Activated CD4-positive, alpha-beta T cell treated with anti-CD3 and anti-CD28 coated beads for 36 hours (primary cell): ENCODE measurements at regions not wholly inside any gene's neighbourhood (a gene's known extent, or its start where the extent isn't known, plus 50 kb on each side); places are given as distances from the start of the nearest gene placed in this dataset.
A peak's percentile ranks its signal among the peaks of the same experiment; 100 is the strongest.
"Not testable (repeated sequence)": the region's sequence is repeated elsewhere in the genome, so short reads cannot be mapped to it uniquely, and the experiment has no call there.

Experiments used
- ATAC-seq: fragments of 200-7000 bp; cut with Tn5 transposase; one replicate; pipeline ENCODE4 v1.10.0; 2021; ENCODE audit warnings: mild to moderate bottlenecking, moderate library complexity
- CTCF ChIA-PET: fragments of 350-600 bp; sonication (Branson Sonifier 250); formaldehyde crosslinking; loops from one replicate; lab custom pipeline; 2021; ENCODE audit warnings: antibody characterized with exemption; lab: Charles Lee
- POLR2A ChIA-PET: fragments of 350-600 bp; sonication (Branson Sonifier 250); formaldehyde crosslinking; loops from one replicate; lab custom pipeline; 2021; ENCODE audit warnings: antibody characterized with exemption, inconsistent platforms; lab: Charles Lee
- DNase-seq: peaks from one replicate; pipeline ENCODE4 v3.0.0-alpha.2; 2020
- H3K27ac Mint-ChIP-seq: one replicate; pipeline ENCODE4 v1.8.0; 2021; ENCODE audit warnings: mixed read lengths
- H3K27me3 Mint-ChIP-seq: one replicate; pipeline ENCODE4 v1.8.0; 2021; ENCODE audit warnings: mixed read lengths
- H3K36me3 Mint-ChIP-seq: one replicate; pipeline ENCODE4 v1.8.0; 2021; ENCODE audit warnings: low read depth, mixed read lengths
- H3K4me1 Mint-ChIP-seq: one replicate; pipeline ENCODE4 v1.8.0; 2021; ENCODE audit warnings: mixed read lengths
- H3K4me3 Mint-ChIP-seq: one replicate; pipeline ENCODE4 v1.8.0; 2021; ENCODE audit warnings: mild to moderate bottlenecking, moderate library complexity, mixed read lengths
- H3K9me3 Mint-ChIP-seq: one replicate; pipeline ENCODE4 v1.8.0; 2021; ENCODE audit warnings: low read depth, mixed read lengths
- intact Hi-C, 2 experiments: fragments of 100-400 bp; cut with DNase I in 1 of 2; cut with micrococcal nuclease in 1 of 2; formaldehyde crosslinking; loops; one replicate each; pipeline versions ENCODE4 v1.14.2 to v1.15.1; 2022 to 2024; cut with DNase I, micrococcal nuclease

DNA sequence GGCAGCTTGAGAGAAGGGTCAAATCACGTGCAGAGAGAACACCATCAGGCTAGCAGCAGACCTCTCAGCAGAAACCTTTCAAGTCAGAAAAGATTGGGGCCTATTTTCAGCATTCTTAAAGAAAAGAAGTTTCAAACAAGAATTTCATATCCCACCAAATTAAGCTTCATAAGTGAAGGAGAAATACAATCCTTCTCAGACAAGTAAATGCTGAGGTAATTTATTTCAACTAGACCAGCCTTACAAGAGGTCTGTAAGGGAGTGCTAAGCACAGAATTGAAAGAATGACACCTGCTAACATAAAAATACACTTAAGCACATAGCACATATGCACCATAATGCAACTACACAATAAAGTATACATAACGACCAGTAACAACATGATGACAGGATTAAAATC lies 693.9 kb downstream of the NYAP2 start:
- Mint-ChIP-seq H3K9me3 (peaks cover 2% of the 10 kb centered on the region), H3K27ac (no peak overlapping the region), H3K27me3 (peaks cover 2% of the 10 kb centered on the region), H3K36me3 (no peaks in the 10 kb centered on the region), H3K4me3 (no peak overlapping the region), H3K4me1 (no peaks in the 10 kb centered on the region)
- DNase-seq (no peak), ATAC-seq (no peak)
- POLR2A ChIA-PET = no interaction called here
- CTCF ChIA-PET = no interaction called here
- intact Hi-C loops = no loop called here

- ChIA-PET POLR2A (no interaction called here), CTCF (interaction anchor here (0.8 to 1.0 kb wide), 2 partner anchors 14 to 109 kb away, joined by 3 read pairs; no protein-coding TSS in a partner anchor)
- ATAC-seq = no peak
- H3K36me3 Mint-ChIP-seq = no peaks in the 10 kb centered on the region
- no peak for DNase-seq
- no peaks in the 10 kb centered on the region for H3K4me1 Mint-ChIP-seq
- intact Hi-C loops = no loop called here
- H3K4me3 Mint-ChIP-seq = no peak overlapping the region
- H3K27ac Mint-ChIP-seq = no peak overlapping the region
- peaks cover 5% of the 10 kb centered on the region for H3K9me3 Mint-ChIP-seq
- peaks cover 2% of the 10 kb centered on the region for H3K27me3 Mint-ChIP-seq
These were observed 688.8 kb downstream of the NYAP2 start for GRCh38 chr2:226088366-226088674.

DNA sequence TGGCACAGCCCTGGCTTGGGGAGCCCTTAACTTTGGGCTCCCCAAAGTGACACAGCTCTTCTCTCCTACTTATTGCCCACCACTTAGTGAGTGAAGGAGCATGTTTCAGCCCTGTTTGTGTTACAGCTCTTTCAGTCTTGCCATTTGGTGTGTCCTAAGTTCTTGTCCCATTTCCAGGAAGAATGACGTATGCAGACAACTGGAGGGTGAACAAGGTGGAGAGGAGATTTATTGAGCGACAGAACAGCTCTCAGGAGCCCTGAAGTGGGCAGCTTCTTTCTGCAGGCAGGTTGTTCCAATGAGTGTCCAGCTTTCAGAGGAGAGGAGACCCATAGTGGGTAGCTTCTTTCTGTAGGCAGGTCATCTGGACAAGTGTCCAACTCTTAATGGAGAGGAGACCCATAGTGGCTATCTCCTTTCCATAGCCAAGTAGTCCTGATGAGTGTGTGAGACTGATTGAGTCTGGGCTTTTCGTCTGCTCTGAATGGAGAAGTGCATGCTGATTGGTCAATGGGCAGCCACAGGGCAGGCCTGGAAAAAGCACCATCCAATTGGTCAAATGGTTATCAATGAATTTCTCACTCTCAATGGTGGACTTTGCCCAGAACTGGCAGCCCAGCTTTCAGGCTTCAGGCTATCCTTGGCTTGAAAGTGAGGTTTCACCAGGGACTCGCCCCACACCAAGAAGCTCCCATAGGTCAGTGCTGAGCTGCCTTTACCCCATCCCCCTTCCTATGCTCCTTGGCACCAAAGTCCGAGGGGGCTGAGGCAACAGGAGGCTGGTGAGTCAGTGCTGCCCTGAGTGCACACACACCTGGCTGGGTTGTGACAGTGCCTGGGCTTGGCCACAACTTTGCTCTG lies 688.2 kb downstream of the NYAP2 start:
- no peak overlapping the region for H3K27ac Mint-ChIP-seq
- H3K4me3 Mint-ChIP-seq = no peak overlapping the region
- POLR2A ChIA-PET = no interaction called here
- no peaks in the 10 kb centered on the region for H3K4me1 Mint-ChIP-seq
- no peaks in the 10 kb centered on the region for H3K36me3 Mint-ChIP-seq
- DNase-seq = no peak
- ATAC-seq = no peak
- intact Hi-C loops = no loop called here
- H3K9me3 Mint-ChIP-seq = peaks cover 5% of the 10 kb centered on the region
- H3K27me3 Mint-ChIP-seq = peaks cover 2% of the 10 kb centered on the region
- CTCF ChIA-PET = interaction anchor here (1.0 kb wide), 1 partner anchor 14 kb away, joined by 3 read pairs; no protein-coding TSS in a partner anchor

DNA sequence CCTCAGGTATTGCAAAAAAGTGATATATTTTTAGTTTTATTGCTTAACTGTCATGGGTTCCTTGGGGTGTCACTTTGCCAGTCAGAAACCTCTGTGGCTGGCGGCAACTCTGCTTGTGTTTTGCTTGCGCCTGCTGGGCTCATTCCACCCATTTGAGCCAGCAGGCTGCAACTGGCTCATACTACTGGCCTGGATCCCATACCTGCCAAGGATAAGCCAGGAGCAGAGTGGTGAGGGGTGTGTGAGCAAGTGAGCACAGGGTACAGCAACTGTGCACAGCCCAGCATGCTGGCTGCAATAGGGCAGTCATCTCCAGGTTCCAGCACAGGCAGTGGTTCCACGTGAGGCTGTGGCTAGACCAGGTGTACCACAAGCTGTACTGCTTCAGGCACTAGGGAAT lies 687.5 kb downstream of the NYAP2 start:
- no peaks in the 10 kb centered on the region for H3K4me1 Mint-ChIP-seq
- ATAC-seq (no peak), DNase-seq (no peak)
- CTCF ChIA-PET = no interaction called here
- POLR2A ChIA-PET = no interaction called here
- H3K9me3 Mint-ChIP-seq = peaks cover 3% of the 10 kb centered on the region
- no peak overlapping the region for H3K27ac Mint-ChIP-seq
- H3K4me3 Mint-ChIP-seq = no peak overlapping the region
- intact Hi-C loops = no loop called here
- no peaks in the 10 kb centered on the region for H3K36me3 Mint-ChIP-seq
- peaks cover 2% of the 10 kb centered on the region for H3K27me3 Mint-ChIP-seq

DNA sequence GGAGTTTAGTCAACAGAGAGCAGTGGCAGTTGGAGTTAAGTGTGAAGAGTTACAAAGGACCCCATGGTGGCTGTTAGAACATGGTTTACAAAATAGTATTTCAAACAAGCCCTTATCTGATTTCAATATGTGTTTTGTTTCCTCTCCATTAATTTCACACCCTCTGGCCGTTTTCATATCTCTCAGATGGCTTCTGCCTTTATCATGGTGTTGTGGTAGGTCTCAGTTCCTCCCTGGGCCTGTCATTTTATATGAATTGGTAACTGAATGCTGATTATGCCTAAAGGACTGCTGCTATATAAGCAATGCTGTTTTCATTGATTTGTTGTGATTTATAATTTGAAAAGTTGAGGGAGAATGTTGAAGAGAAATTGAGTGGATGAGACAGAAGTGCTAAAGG lies 686.7 kb downstream of the NYAP2 start:
- intact Hi-C loops = no loop called here
- Mint-ChIP-seq H3K36me3 (no peaks in the 10 kb centered on the region), H3K9me3 (peaks cover 3% of the 10 kb centered on the region), H3K27me3 (peaks cover under 1% of the 10 kb centered on the region), H3K27ac (no peak overlapping the region), H3K4me3 (no peak overlapping the region), H3K4me1 (no peaks in the 10 kb centered on the region)
- CTCF ChIA-PET = no interaction called here
- DNase-seq (no peak), ATAC-seq (no peak)
- POLR2A ChIA-PET = no interaction called here

- H3K4me1 Mint-ChIP-seq, DNase-seq, intact Hi-C loops, POLR2A ChIA-PET, CTCF ChIA-PET, H3K36me3 Mint-ChIP-seq, ATAC-seq, H3K27me3 Mint-ChIP-seq, H3K4me3 Mint-ChIP-seq, H3K27ac Mint-ChIP-seq, H3K9me3 Mint-ChIP-seq: not testable (repeated sequence)
These were observed 685.9 kb downstream of the NYAP2 start for GRCh38 chr2:226085425-226085824.

GRCh38 chr2:226080334-226080733 lies 680.8 kb downstream of the NYAP2 start:
- no peak overlapping the region for H3K27ac Mint-ChIP-seq
- no peak for DNase-seq
- peaks cover 1% of the 10 kb centered on the region for H3K9me3 Mint-ChIP-seq
- ATAC-seq = no peak
- H3K4me3 Mint-ChIP-seq = no peak overlapping the region
- ChIA-PET POLR2A (no interaction called here), CTCF (no interaction called here)
- H3K4me1 Mint-ChIP-seq = no peaks in the 10 kb centered on the region
- intact Hi-C loops = no loop called here
- no peaks in the 10 kb centered on the region for H3K27me3 Mint-ChIP-seq
- no peaks in the 10 kb centered on the region for H3K36me3 Mint-ChIP-seq

GRCh38 chr2:226079671-226080181 lies 680.2 kb downstream of the NYAP2 start:
- ChIA-PET CTCF (no interaction called here), POLR2A (no interaction called here)
- Mint-ChIP-seq H3K36me3 (no peaks in the 10 kb centered on the region), H3K27ac (no peak overlapping the region), H3K4me1 (no peaks in the 10 kb centered on the region), H3K27me3 (no peaks in the 10 kb centered on the region), H3K4me3 (no peak overlapping the region), H3K9me3 (no peaks in the 10 kb centered on the region)
- DNase-seq (no peak), ATAC-seq (peak; percentile 42)
- intact Hi-C loops = no loop called here

DNA sequence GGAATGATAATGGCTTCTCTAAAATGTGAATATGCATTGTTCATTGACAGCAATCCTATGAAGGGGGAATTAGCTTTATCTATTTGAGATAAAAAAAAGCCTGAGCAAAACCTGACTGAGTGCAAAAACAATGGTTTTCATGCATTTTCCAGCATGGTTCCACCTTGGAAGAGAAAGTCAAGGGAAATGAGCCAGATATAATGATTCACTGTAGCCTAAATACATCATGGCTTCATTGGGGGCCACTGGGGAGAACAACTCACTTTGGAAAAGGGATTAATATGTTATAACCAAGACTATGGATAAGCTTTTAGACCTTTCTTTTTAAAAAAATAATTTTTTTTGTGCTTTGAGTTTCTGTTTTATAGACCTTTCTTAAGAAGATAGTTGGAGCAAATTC lies 679.7 kb downstream of the NYAP2 start:
- ATAC-seq = no peak
- Mint-ChIP-seq H3K4me3 (no peak overlapping the region), H3K27ac (no peak overlapping the region), H3K27me3 (no peaks in the 10 kb centered on the region), H3K9me3 (no peaks in the 10 kb centered on the region), H3K36me3 (no peaks in the 10 kb centered on the region), H3K4me1 (no peaks in the 10 kb centered on the region)
- CTCF ChIA-PET = no interaction called here
- POLR2A ChIA-PET = no interaction called here
- no peak for DNase-seq
- intact Hi-C loops = no loop called here

DNA sequence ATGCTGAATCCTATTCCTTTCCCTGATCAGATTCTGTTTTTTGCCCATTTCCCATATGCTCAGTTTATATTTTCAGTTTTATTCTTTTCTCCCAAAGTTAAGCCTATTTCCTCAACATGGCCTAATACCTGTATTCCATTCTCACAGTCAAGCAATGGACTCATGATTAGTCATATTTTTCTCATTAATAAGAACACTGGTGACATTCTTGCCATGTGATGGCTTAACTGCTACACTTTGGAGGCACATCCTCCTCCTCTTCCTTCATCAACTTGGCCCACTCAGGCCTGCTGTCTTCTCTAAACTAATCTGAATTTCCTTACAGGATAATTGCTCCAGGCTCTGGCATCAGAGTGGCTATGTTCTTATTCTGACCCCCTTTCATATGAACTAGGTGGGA lies 679.2 kb downstream of the NYAP2 start:
- Mint-ChIP-seq H3K27me3 (no peaks in the 10 kb centered on the region), H3K9me3 (no peaks in the 10 kb centered on the region), H3K4me3 (no peak overlapping the region), H3K4me1 (no peaks in the 10 kb centered on the region), H3K27ac (no peak overlapping the region), H3K36me3 (no peaks in the 10 kb centered on the region)
- no peak for ATAC-seq
- POLR2A ChIA-PET = no interaction called here
- DNase-seq = no peak
- intact Hi-C loops = no loop called here
- CTCF ChIA-PET = no interaction called here

GRCh38 chr2:226077841-226078240 lies 678.3 kb downstream of the NYAP2 start:
- no peak overlapping the region for H3K4me3 Mint-ChIP-seq
- no peaks in the 10 kb centered on the region for H3K9me3 Mint-ChIP-seq
- ChIA-PET POLR2A (no interaction called here), CTCF (no interaction called here)
- no peak for ATAC-seq
- intact Hi-C loops = no loop called here
- no peaks in the 10 kb centered on the region for H3K4me1 Mint-ChIP-seq
- H3K27ac Mint-ChIP-seq = no peak overlapping the region
- no peak for DNase-seq
- no peaks in the 10 kb centered on the region for H3K36me3 Mint-ChIP-seq
- H3K27me3 Mint-ChIP-seq = no peaks in the 10 kb centered on the region

DNA sequence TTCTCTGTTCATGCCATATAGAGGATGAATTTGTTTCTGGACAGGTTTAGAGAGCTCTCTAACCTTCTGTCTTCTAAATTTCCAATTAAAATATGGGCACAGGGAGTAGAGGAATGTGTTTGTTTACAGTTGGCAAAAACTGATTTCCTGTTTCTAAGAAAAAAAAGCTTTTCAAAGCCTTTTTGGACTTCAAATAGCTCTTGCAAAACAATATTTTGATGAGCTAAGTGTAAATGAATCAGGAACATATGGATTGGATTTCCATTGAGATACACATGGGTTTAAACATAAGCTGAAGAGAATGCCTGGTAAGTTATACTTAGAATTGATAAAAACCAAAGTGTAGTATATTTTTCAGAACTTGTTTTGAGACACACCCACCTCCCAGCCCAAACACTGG lies 677.5 kb downstream of the NYAP2 start:
- Mint-ChIP-seq H3K4me3 (no peak overlapping the region), H3K27me3 (no peaks in the 10 kb centered on the region), H3K9me3 (no peaks in the 10 kb centered on the region), H3K27ac (no peak overlapping the region), H3K36me3 (no peaks in the 10 kb centered on the region), H3K4me1 (no peaks in the 10 kb centered on the region)
- DNase-seq (no peak), ATAC-seq (no peak)
- POLR2A ChIA-PET = no interaction called here
- intact Hi-C loops = no loop called here
- CTCF ChIA-PET = no interaction called here
